ENCODE measurements at regions not wholly inside any gene's neighbourhood (a gene's known extent, or its start where the extent isn't known, plus 50 kb on each side); places are given as distances from the start of the nearest gene placed in this dataset.

DNA sequence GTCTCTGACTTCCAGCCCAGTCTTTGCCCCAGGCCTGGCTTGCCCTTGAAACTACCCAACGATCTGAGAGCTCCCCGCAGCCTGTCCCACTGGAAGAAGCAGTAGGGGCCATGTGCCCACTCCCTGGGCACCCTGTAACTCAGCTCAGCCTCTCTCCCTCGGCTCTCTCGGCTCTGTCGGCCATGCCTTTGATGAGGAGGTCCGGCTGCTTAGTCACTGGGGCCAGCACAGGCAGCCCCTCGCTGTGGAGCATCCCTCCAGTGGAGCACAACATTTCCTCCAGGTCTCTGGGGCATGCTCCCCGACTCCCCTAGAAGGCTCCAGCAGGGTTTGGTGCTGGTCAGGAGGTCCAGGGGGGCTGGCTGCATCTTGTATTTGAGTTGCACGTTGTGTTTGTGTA lies 83.3 kb upstream of the DISP3 start:
- no peak overlapping the region for H3K27ac ChIP-seq (ENCODE audit: low read depth, low read length)
- no peaks in the 10 kb centered on the region for H3K9me3 ChIP-seq (ENCODE audit: low read depth, low read length)
- TF ChIP-seq, protein P1, sequence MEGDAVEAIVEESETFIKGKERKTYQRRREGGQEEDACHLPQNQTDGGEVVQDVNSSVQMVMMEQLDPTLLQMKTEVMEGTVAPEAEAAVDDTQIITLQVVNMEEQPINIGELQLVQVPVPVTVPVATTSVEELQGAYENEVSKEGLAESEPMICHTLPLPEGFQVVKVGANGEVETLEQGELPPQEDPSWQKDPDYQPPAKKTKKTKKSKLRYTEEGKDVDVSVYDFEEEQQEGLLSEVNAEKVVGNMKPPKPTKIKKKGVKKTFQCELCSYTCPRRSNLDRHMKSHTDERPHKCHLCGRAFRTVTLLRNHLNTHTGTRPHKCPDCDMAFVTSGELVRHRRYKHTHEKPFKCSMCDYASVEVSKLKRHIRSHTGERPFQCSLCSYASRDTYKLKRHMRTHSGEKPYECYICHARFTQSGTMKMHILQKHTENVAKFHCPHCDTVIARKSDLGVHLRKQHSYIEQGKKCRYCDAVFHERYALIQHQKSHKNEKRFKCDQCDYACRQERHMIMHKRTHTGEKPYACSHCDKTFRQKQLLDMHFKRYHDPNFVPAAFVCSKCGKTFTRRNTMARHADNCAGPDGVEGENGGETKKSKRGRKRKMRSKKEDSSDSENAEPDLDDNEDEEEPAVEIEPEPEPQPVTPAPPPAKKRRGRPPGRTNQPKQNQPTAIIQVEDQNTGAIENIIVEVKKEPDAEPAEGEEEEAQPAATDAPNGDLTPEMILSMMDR (IDR thresholded peaks at IDR 0.05; ENCODE audit: extremely low read depth, low read depth, low read length) = no peak
- no peak overlapping the region for H3K4me2 ChIP-seq (ENCODE audit: insufficient read depth, low read length)
- H3K27me3 ChIP-seq (ENCODE audit: insufficient read depth, low read length) = peaks cover 4% of the 10 kb centered on the region
- no peak overlapping the region for H3K4me3 ChIP-seq (ENCODE audit: insufficient read depth, low read length)
- no peaks in the 10 kb centered on the region for H3K79me2 ChIP-seq (ENCODE audit: insufficient read depth, low read length)
- H4K20me1 ChIP-seq (ENCODE audit: insufficient read depth, low read length) = no peaks in the 10 kb centered on the region
- H2AFZ ChIP-seq (ENCODE audit: low read length) = no peak overlapping the region
- no peaks in the 10 kb centered on the region for H3K4me1 ChIP-seq (ENCODE audit: insufficient read depth, low read length)
- no peaks in the 10 kb centered on the region for H3K36me3 ChIP-seq (ENCODE audit: insufficient read depth, low read length)
- DNase-seq (ENCODE audit: insufficient read length, low spot score, missing footprints) = no peak

DNA sequence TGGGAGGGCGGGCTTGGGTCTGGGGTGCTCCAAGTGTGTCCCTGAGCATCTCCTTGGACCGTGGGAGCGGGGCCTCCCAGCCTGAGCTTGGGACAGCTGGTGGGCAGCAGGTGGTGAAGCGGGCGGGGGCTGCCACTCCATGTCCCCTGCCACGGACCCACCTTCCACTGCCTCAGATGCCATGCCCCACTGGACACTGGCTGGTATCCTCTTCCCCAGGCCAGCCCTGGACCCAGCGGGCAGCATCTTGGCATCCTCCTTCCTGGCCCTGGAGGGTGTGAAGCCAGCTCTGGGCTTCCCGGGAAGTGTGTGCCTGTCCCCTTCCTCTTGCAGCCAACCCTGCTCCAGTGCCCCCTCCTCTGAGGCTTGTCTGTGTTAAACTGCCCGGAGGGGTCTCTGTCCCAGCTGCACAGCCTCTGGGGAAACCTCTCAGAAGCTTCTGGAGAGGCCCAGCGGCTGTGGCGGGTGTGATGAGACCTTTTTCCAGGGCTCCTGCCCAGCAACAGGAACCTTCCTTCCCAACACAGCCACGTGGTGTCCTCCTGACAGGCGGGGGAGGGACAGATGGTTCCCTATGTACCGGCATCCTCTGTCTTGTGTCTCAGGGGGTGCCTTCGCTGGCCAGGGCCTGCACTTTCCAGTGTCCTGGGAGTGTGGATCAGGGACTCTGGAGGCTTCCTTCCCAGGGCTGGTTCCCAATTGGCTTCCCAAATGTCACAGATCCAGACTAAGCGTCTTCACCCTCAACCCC lies 81.6 kb upstream of the DISP3 start:
- H3K4me3 ChIP-seq (ENCODE audit: insufficient read depth, low read length) = no peak overlapping the region
- peaks cover 4% of the 10 kb centered on the region for H3K27me3 ChIP-seq (ENCODE audit: insufficient read depth, low read length)
- TF ChIP-seq, protein P1 (IDR thresholded peaks at IDR 0.05; ENCODE audit: extremely low read depth, low read depth, low read length) = no peak
- H4K20me1 ChIP-seq (ENCODE audit: insufficient read depth, low read length) = no peaks in the 10 kb centered on the region
- no peak overlapping the region for H3K27ac ChIP-seq (ENCODE audit: low read depth, low read length)
- H3K79me2 ChIP-seq (ENCODE audit: insufficient read depth, low read length) = no peaks in the 10 kb centered on the region
- no peaks in the 10 kb centered on the region for H3K36me3 ChIP-seq (ENCODE audit: insufficient read depth, low read length)
- H3K4me1 ChIP-seq (ENCODE audit: insufficient read depth, low read length) = no peaks in the 10 kb centered on the region
- H2AFZ ChIP-seq (ENCODE audit: low read length) = no peak overlapping the region
- H3K9me3 ChIP-seq (ENCODE audit: low read depth, low read length) = no peaks in the 10 kb centered on the region
- H3K4me2 ChIP-seq (ENCODE audit: insufficient read depth, low read length) = no peak overlapping the region
- no peak for DNase-seq (ENCODE audit: insufficient read length, low spot score, missing footprints)

DNA sequence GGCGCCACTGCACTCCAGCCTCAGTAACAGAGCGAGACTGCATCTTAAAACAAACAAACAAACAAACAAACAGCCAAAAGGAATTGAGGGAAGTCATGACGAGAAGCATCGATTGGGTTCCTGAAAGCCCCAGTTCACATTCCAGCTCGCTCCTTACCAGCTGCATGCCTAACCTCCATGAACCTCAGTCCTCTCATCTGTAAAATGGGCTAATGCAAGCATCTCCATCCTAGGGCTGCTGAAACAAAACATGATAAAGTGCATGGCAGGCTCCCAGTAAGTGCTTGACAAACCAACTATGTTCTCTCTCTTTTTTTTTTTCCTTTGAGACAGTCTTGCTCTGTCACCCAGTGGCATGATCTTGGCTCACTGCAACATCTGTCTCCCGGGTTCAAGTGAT lies 79.7 kb upstream of the DISP3 start:
- Histone ChIP-seq H2AFZ (ENCODE audit: low read length) (no peak overlapping the region), H3K36me3 (ENCODE audit: insufficient read depth, low read length) (no peaks in the 10 kb centered on the region), H3K4me1 (ENCODE audit: insufficient read depth, low read length) (no peaks in the 10 kb centered on the region), H3K4me2 (ENCODE audit: insufficient read depth, low read length) (no peak overlapping the region), H3K79me2 (ENCODE audit: insufficient read depth, low read length) (no peaks in the 10 kb centered on the region), H3K9me3 (ENCODE audit: low read depth, low read length) (no peaks in the 10 kb centered on the region), H3K27me3 (ENCODE audit: insufficient read depth, low read length) (peaks cover 4% of the 10 kb centered on the region), H4K20me1 (ENCODE audit: insufficient read depth, low read length) (no peaks in the 10 kb centered on the region), H3K27ac (ENCODE audit: low read depth, low read length) (no peak overlapping the region), H3K4me3 (ENCODE audit: insufficient read depth, low read length) (no peak overlapping the region)
- no peak for DNase-seq (ENCODE audit: insufficient read length, low spot score, missing footprints)
- TF ChIP-seq, protein P1 (IDR thresholded peaks at IDR 0.05; ENCODE audit: extremely low read depth, low read depth, low read length) = no peak

DNA sequence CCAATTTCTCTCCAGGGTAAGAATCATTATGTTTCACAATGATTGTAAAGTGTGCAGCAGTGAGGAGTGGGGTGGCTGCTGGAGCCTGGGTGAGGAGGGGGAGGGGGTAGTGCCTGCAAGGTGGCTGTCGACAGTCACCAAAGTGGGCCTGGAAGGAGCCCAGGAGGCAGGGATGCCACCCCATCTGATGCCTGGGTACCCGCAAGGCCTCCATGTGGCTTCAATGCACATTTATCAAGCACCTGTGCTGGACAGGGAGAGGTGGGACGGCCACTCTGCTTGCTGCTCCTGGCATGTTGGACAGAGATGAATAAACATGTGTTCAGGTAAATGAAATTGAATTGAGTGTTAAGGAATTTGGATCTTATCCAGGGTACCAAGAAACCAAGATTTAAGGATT lies 78.8 kb upstream of the DISP3 start:
- Histone ChIP-seq H3K27ac (ENCODE audit: low read depth, low read length) (no peak overlapping the region), H3K4me3 (ENCODE audit: insufficient read depth, low read length) (no peak overlapping the region), H3K4me1 (ENCODE audit: insufficient read depth, low read length) (no peaks in the 10 kb centered on the region), H3K79me2 (ENCODE audit: insufficient read depth, low read length) (no peaks in the 10 kb centered on the region), H3K4me2 (ENCODE audit: insufficient read depth, low read length) (no peak overlapping the region), H4K20me1 (ENCODE audit: insufficient read depth, low read length) (no peaks in the 10 kb centered on the region), H3K36me3 (ENCODE audit: insufficient read depth, low read length) (no peaks in the 10 kb centered on the region), H2AFZ (ENCODE audit: low read length) (no peak overlapping the region), H3K27me3 (ENCODE audit: insufficient read depth, low read length) (peaks cover 4% of the 10 kb centered on the region), H3K9me3 (ENCODE audit: low read depth, low read length) (no peaks in the 10 kb centered on the region)
- peak; percentile 8 for DNase-seq (ENCODE audit: insufficient read length, low spot score, missing footprints)
- TF ChIP-seq, protein P1 (IDR thresholded peaks at IDR 0.05; ENCODE audit: extremely low read depth, low read depth, low read length) = no peak
